ENCODE measurements at regions not wholly inside any gene's neighbourhood (a gene's known extent, or its start where the extent isn't known, plus 50 kb on each side); places are given as distances from the start of the nearest gene placed in this dataset.

DNA sequence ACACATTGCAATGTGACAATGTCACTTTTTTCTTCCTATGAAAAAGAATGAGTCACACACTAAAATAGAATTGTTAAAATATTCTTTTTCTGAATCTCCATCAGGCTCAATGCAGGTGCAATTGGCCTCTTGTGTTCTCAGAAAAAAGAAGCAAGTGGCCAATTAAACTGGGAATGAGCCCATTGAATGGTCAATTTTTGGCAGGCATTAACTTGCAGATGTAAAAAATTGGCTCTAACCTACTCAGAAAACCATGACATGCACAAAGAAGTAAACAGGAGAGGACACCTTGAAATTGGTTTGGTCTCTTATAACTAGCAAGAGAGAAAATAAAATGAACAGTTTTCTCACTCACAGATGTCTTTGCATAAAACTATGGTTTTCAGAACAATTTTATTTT is 820.8 kb downstream of the TBL1XR1 start:
- Histone ChIP-seq H3K27ac (ENCODE audit: low read depth, low read length) (no peak overlapping the region), H3K9me3 (ENCODE audit: insufficient read depth, low read depth, low read length) (no peaks in the 10 kb centered on the region)

DNA sequence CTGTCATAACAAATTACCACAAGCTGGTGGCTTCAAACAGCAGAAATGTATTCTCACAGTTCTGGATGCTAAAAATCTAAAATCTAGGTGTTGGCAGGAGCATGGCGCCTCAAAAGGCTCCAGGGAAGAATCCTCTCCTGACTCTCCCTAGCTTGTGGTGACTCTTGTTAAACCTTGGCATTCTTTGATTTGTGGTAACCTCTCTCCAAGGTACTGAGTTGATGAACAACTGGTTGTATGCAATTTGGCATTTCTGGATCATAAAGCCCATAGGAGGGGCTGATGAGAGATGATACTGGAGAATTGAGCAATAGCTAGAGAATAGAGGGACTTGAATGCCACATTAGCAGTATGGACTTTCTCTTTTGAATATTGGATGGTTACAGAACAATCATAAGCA is 821.8 kb downstream of the TBL1XR1 start:
- H3K27me3 ChIP-seq (ENCODE audit: insufficient read depth, low read length) = no peaks in the 10 kb centered on the region
- 88% methylated on average over 1 of the region's 1 CpG for WGBS
- no peaks in the 10 kb centered on the region; the same call in 1 of the 2 replicates for H3K36me3 ChIP-seq (ENCODE audit: insufficient read depth, low read length)
- peaks cover 9% of the 10 kb centered on the region; the same call in 1 of the 2 replicates for H3K4me1 ChIP-seq (ENCODE audit: insufficient read depth, low read length)
- no peak overlapping the region for H3K27ac ChIP-seq (ENCODE audit: low read depth, low read length)
- no peak overlapping the region for H3K4me3 ChIP-seq (ENCODE audit: low read length)
- no peaks in the 10 kb centered on the region for H3K9me3 ChIP-seq (ENCODE audit: insufficient read depth, low read depth, low read length)
- no peak overlapping the region for H3K9ac ChIP-seq (ENCODE audit: low read depth, low read length)

More for the DNA sequence above, 820.8 kb downstream of the TBL1XR1 start:
- H3K4me3 ChIP-seq (ENCODE audit: low read length) = no peak overlapping the region
- no peaks in the 10 kb centered on the region; the same call in 1 of the 2 replicates for H3K36me3 ChIP-seq (ENCODE audit: insufficient read depth, low read length)
- H3K4me1 ChIP-seq (ENCODE audit: insufficient read depth, low read length) = peaks cover 9% of the 10 kb centered on the region; the same call in 1 of the 2 replicates
- no peak overlapping the region for H3K9ac ChIP-seq (ENCODE audit: low read depth, low read length)
- H3K27me3 ChIP-seq (ENCODE audit: insufficient read depth, low read length) = no peaks in the 10 kb centered on the region

GRCh38 chr3:176362191-176362731 is 835.0 kb downstream of the TBL1XR1 start:
- H3K27me3 ChIP-seq (ENCODE audit: insufficient read depth, low read length) = no peaks in the 10 kb centered on the region
- no peak overlapping the region for H3K27ac ChIP-seq (ENCODE audit: low read depth, low read length)
- no peaks in the 10 kb centered on the region for H3K9me3 ChIP-seq (ENCODE audit: insufficient read depth, low read depth, low read length)
- peak overlapping the region; percentile 52 for H3K4me3 ChIP-seq (ENCODE audit: low read length)
- H3K9ac ChIP-seq (ENCODE audit: low read depth, low read length) = peak overlapping the region; percentile 34; the same call in 1 of the 2 replicates
- 94% methylated on average over 45 of the region's 45 CpGs for WGBS
- H3K4me1 ChIP-seq (ENCODE audit: insufficient read depth, low read length) = peaks cover 5% of the 10 kb centered on the region; the same call in 1 of the 2 replicates
- no peaks in the 10 kb centered on the region for H3K36me3 ChIP-seq (ENCODE audit: insufficient read depth, low read length)

- Histone ChIP-seq H3K9ac (ENCODE audit: low read depth, low read length) (no peak overlapping the region), H3K9me3 (ENCODE audit: insufficient read depth, low read depth, low read length) (no peaks in the 10 kb centered on the region), H3K4me1 (ENCODE audit: insufficient read depth, low read length) (peaks cover 5% of the 10 kb centered on the region; the same call in 1 of the 2 replicates), H3K4me3 (ENCODE audit: low read length) (no peak overlapping the region), H3K36me3 (ENCODE audit: insufficient read depth, low read length) (no peaks in the 10 kb centered on the region), H3K27me3 (ENCODE audit: insufficient read depth, low read length) (no peaks in the 10 kb centered on the region), H3K27ac (ENCODE audit: low read depth, low read length) (no peak overlapping the region)
- WGBS = 79% methylated on average over 3 of the region's 3 CpGs
Measured at GRCh38 chr3:176359211-176359610, 838.1 kb downstream of the TBL1XR1 start.

GRCh38 chr3:176357891-176358290 is 839.4 kb downstream of the TBL1XR1 start:
- H3K9ac ChIP-seq (ENCODE audit: low read depth, low read length) = no peak overlapping the region
- H3K4me1 ChIP-seq (ENCODE audit: insufficient read depth, low read length) = peaks cover 5% of the 10 kb centered on the region; the same call in 1 of the 2 replicates
- H3K27me3 ChIP-seq (ENCODE audit: insufficient read depth, low read length) = no peaks in the 10 kb centered on the region
- H3K9me3 ChIP-seq (ENCODE audit: insufficient read depth, low read depth, low read length) = no peaks in the 10 kb centered on the region
- no peaks in the 10 kb centered on the region for H3K36me3 ChIP-seq (ENCODE audit: insufficient read depth, low read length)
- no peak overlapping the region for H3K4me3 ChIP-seq (ENCODE audit: low read length)
- H3K27ac ChIP-seq (ENCODE audit: low read depth, low read length) = no peak overlapping the region

DNA sequence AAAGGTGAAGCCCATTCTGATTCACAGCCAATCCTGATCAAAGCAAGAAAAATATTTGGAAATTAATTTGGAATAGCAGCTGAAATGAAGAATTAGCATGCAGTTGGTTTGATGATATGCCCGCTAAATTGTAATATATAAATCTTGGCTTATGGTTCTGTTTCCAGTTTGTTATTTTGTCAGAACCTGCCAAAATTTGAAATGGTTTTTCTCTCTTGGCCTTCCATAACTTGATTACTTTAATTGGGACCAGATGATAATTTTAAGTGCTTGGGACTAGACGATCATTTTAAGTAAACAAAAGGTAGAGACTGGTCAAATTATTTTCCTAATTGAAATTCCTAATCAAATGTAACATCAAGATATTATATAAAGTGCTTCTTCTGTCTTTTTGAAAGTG is 842.4 kb downstream of the TBL1XR1 start:
- H3K9me3 ChIP-seq (ENCODE audit: insufficient read depth, low read depth, low read length) = no peaks in the 10 kb centered on the region
- no peak overlapping the region for H3K27ac ChIP-seq (ENCODE audit: low read depth, low read length)
- H3K4me3 ChIP-seq (ENCODE audit: low read length) = no peak overlapping the region
- H3K27me3 ChIP-seq (ENCODE audit: insufficient read depth, low read length) = no peaks in the 10 kb centered on the region
- H3K36me3 ChIP-seq (ENCODE audit: insufficient read depth, low read length) = no peaks in the 10 kb centered on the region
- H3K9ac ChIP-seq (ENCODE audit: low read depth, low read length) = no peak overlapping the region
- H3K4me1 ChIP-seq (ENCODE audit: insufficient read depth, low read length) = peaks cover 5% of the 10 kb centered on the region; the same call in 1 of the 2 replicates
- 97% methylated on average over 1 of the region's 2 CpGs for WGBS

GRCh38 chr3:176352716-176353334 is 844.5 kb downstream of the TBL1XR1 start:
- H3K27ac ChIP-seq (ENCODE audit: low read depth, low read length) = no peak overlapping the region
- H3K36me3 ChIP-seq (ENCODE audit: insufficient read depth, low read length) = no peaks in the 10 kb centered on the region
- 67% methylated on average over 4 of the region's 4 CpGs for WGBS
- no peak overlapping the region for H3K9ac ChIP-seq (ENCODE audit: low read depth, low read length)
- H3K9me3 ChIP-seq (ENCODE audit: insufficient read depth, low read depth, low read length) = no peaks in the 10 kb centered on the region
- no peaks in the 10 kb centered on the region for H3K27me3 ChIP-seq (ENCODE audit: insufficient read depth, low read length)
- H3K4me1 ChIP-seq (ENCODE audit: insufficient read depth, low read length) = no peaks in the 10 kb centered on the region
- H3K4me3 ChIP-seq (ENCODE audit: low read length) = no peak overlapping the region

DNA sequence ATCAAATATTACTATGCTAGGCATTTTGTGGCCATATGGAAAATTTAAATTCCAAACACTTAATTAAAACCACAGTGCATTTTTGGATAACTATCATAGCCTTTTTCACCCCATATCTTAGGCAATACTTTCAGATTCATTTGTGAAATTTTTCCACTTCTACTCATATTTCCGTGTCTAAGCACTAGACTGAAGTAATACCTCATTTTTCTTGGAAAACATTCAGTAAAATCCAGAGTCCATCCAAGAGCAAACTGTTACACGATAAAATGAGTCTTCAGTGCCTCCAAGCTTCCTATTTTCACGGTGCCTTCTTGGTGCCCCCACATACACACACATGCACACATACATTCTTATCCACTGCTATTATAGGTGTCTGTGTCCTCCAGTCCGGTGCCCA is 845.9 kb downstream of the TBL1XR1 start:
- Histone ChIP-seq H3K9me3 (ENCODE audit: insufficient read depth, low read depth, low read length) (no peaks in the 10 kb centered on the region), H3K27me3 (ENCODE audit: insufficient read depth, low read length) (no peaks in the 10 kb centered on the region), H3K36me3 (ENCODE audit: insufficient read depth, low read length) (no peaks in the 10 kb centered on the region), H3K4me3 (ENCODE audit: low read length) (no peak overlapping the region), H3K4me1 (ENCODE audit: insufficient read depth, low read length) (no peaks in the 10 kb centered on the region), H3K27ac (ENCODE audit: low read depth, low read length) (no peak overlapping the region), H3K9ac (ENCODE audit: low read depth, low read length) (no peak overlapping the region)
- WGBS = 95% methylated on average over 4 of the region's 4 CpGs

GRCh38 chr3:176349706-176350105 is 847.6 kb downstream of the TBL1XR1 start:
- H3K4me3 ChIP-seq (ENCODE audit: low read length) = no peak overlapping the region
- H3K9ac ChIP-seq (ENCODE audit: low read depth, low read length) = no peak overlapping the region
- H3K4me1 ChIP-seq (ENCODE audit: insufficient read depth, low read length) = no peaks in the 10 kb centered on the region
- H3K9me3 ChIP-seq (ENCODE audit: insufficient read depth, low read depth, low read length) = no peaks in the 10 kb centered on the region
- H3K27ac ChIP-seq (ENCODE audit: low read depth, low read length) = no peak overlapping the region
- H3K36me3 ChIP-seq (ENCODE audit: insufficient read depth, low read length) = no peaks in the 10 kb centered on the region
- H3K27me3 ChIP-seq (ENCODE audit: insufficient read depth, low read length) = no peaks in the 10 kb centered on the region
- 100% methylated on average over 1 of the region's 1 CpG for WGBS

- Histone ChIP-seq H3K9ac (ENCODE audit: low read depth, low read length) (no peak overlapping the region), H3K9me3 (ENCODE audit: insufficient read depth, low read depth, low read length) (no peaks in the 10 kb centered on the region), H3K27me3 (ENCODE audit: insufficient read depth, low read length) (no peaks in the 10 kb centered on the region), H3K4me1 (ENCODE audit: insufficient read depth, low read length) (no peaks in the 10 kb centered on the region), H3K36me3 (ENCODE audit: insufficient read depth, low read length) (no peaks in the 10 kb centered on the region), H3K27ac (ENCODE audit: low read depth, low read length) (no peak overlapping the region), H3K4me3 (ENCODE audit: low read length) (no peak overlapping the region)
- 73% methylated on average over 4 of the region's 4 CpGs for WGBS
Measured at GRCh38 chr3:176347424-176348146, 849.7 kb downstream of the TBL1XR1 start.

GRCh38 chr3:176341963-176342362 is 855.3 kb downstream of the TBL1XR1 start:
- Histone ChIP-seq H3K9me3 (ENCODE audit: insufficient read depth, low read depth, low read length) (no peaks in the 10 kb centered on the region), H3K27ac (ENCODE audit: low read depth, low read length) (no peak overlapping the region), H3K4me1 (ENCODE audit: insufficient read depth, low read length) (no peaks in the 10 kb centered on the region; the same call in 1 of the 2 replicates), H3K27me3 (ENCODE audit: insufficient read depth, low read length) (no peaks in the 10 kb centered on the region), H3K4me3 (ENCODE audit: low read length) (no peak overlapping the region), H3K36me3 (ENCODE audit: insufficient read depth, low read length) (no peaks in the 10 kb centered on the region), H3K9ac (ENCODE audit: low read depth, low read length) (no peak overlapping the region)
- 85% methylated on average over 5 of the region's 5 CpGs for WGBS

All from HUES64 (cell line).